CMK (cell line): ENCODE measurements at regions not wholly inside any gene's neighbourhood (a gene's known extent, or its start where the extent isn't known, plus 50 kb on each side); places are given as distances from the start of the nearest gene placed in this dataset.
"Not testable (repeated sequence)": the region's sequence is repeated elsewhere in the genome, so short reads cannot be mapped to it uniquely, and the experiment has no call there.

Source experiments
- DNase-seq: peaks from one replicate; pipeline ENCODE4 v3.0.0-alpha.2; 2010; ENCODE audit warnings: low read depth

- DNase-seq: no peak
Measured at GRCh38 chr16:8187782-8188372, 402.4 kb downstream of the TMEM114 start.

GRCh38 chr16:8184854-8185253, 405.5 kb downstream of the TMEM114 start:
- DNase-seq: no peak

- DNase-seq: no peak
Measured at GRCh38 chr16:8183176-8184099, 406.9 kb downstream of the TMEM114 start.

- no peak for DNase-seq
Measured at GRCh38 chr16:8182761-8183160, 407.6 kb downstream of the TMEM114 start.

GRCh38 chr16:8179615-8180014, 410.7 kb downstream of the TMEM114 start:
- DNase-seq: no peak

- DNase-seq: no peak
Measured at GRCh38 chr16:8178271-8178670, 412.0 kb downstream of the TMEM114 start.

GRCh38 chr16:8175411-8175810, 414.9 kb downstream of the TMEM114 start:
- DNase-seq: no peak

GRCh38 chr16:8173111-8173644, 417.1 kb downstream of the TMEM114 start:
- peak; percentile 60 for DNase-seq

- no peak for DNase-seq
Measured at GRCh38 chr16:8172551-8172950, 417.8 kb downstream of the TMEM114 start.

GRCh38 chr16:8168016-8168415, 422.3 kb downstream of the TMEM114 start:
- no peak for DNase-seq

GRCh38 chr16:8167436-8167835, 422.9 kb downstream of the TMEM114 start:
- no peak for DNase-seq

- no peak for DNase-seq
Measured at GRCh38 chr16:8158051-8158450, 432.3 kb downstream of the TMEM114 start.

GRCh38 chr16:8155275-8155674, 435.0 kb downstream of the TMEM114 start:
- no peak for DNase-seq

GRCh38 chr16:8146256-8147012, 443.9 kb downstream of the TMEM114 start:
- no peak for DNase-seq

- DNase-seq: no peak
Measured at GRCh38 chr16:8138666-8139065, 451.6 kb downstream of the TMEM114 start.

GRCh38 chr16:8137606-8138005, 452.7 kb downstream of the TMEM114 start:
- no peak for DNase-seq

- DNase-seq: no peak
Measured at GRCh38 chr16:8130197-8130596, 460.1 kb downstream of the TMEM114 start.

GRCh38 chr16:8127070-8127469, 463.2 kb downstream of the TMEM114 start:
- DNase-seq: no peak

GRCh38 chr16:8126313-8126712, 464.0 kb downstream of the TMEM114 start:
- no peak for DNase-seq

GRCh38 chr16:8120001-8120400, 470.3 kb downstream of the TMEM114 start:
- DNase-seq: no peak

GRCh38 chr16:8115814-8116213, 474.5 kb downstream of the TMEM114 start:
- no peak for DNase-seq

- not testable (repeated sequence) for DNase-seq
Measured at GRCh38 chr16:8114941-8115340, 475.4 kb downstream of the TMEM114 start.
